Muscle of leg (tissue), 3 donors: ENCODE measurements at regions not wholly inside any gene's neighbourhood (a gene's known extent, or its start where the extent isn't known, plus 50 kb on each side); places are given as distances from the start of the nearest gene placed in this dataset.
A peak's percentile ranks its signal among the peaks of the same experiment; 100 is the strongest.

Experiments used
- DNase-seq: peaks from one replicate; pipeline ENCODE4 v3.0.0; 2013
- H3K27ac ChIP-seq: one replicate; pipeline ENCODE4 v1.5.1; 2013; ENCODE audit warnings: mild to moderate bottlenecking, low read length, control low read depth
- H3K27me3 ChIP-seq: one replicate; pipeline ENCODE4 v1.6.1; 2013; ENCODE audit warnings: low read length; ENCODE audit not compliant: control insufficient read depth, insufficient read depth
- H3K36me3 ChIP-seq: one replicate; pipeline ENCODE4 v1.6.1; 2013; ENCODE audit warnings: low read length; ENCODE audit not compliant: control insufficient read depth, insufficient read depth
- H3K4me1 ChIP-seq: one replicate; pipeline ENCODE4 v1.6.1; 2013; ENCODE audit warnings: low read length; ENCODE audit not compliant: control insufficient read depth, insufficient read depth
- H3K4me3 ChIP-seq: one replicate; pipeline ENCODE4 v1.5.1; 2013; ENCODE audit warnings: low read length, control low read depth
- H3K9me3 ChIP-seq: replicated peaks from 2 replicates; pipeline ENCODE4 v1.6.1; 2013; ENCODE audit warnings: low read depth, low read length; ENCODE audit not compliant: control insufficient read depth
- WGBS: methylation state at CpG from one replicate; pipeline ENCODE4 v1.1.5; 2013; ENCODE audit warnings: missing lambda C conversion rate; ENCODE audit not compliant: insufficient coverage; 5-methylcytosine and 5-hydroxymethylcytosine counted together

GRCh38 chr7:81533931-81534330, 235.9 kb downstream of the HGF start:
- Histone ChIP-seq H3K9me3 (no peaks in the 10 kb centered on the region), H3K4me3 (no peak overlapping the region), H3K36me3 (no peaks in the 10 kb centered on the region), H3K4me1 (no peaks in the 10 kb centered on the region), H3K27me3 (no peaks in the 10 kb centered on the region), H3K27ac (peak overlapping the region; percentile 66)
- peak; percentile 54 for DNase-seq

- no peaks in the 10 kb centered on the region for H3K27me3 ChIP-seq
- H3K36me3 ChIP-seq: no peaks in the 10 kb centered on the region
- peak; percentile 89 for DNase-seq
- H3K9me3 ChIP-seq: no peaks in the 10 kb centered on the region
- H3K4me1 ChIP-seq: no peaks in the 10 kb centered on the region
- no peak overlapping the region for H3K4me3 ChIP-seq
- peak overlapping the region; percentile 66 for H3K27ac ChIP-seq
These were observed 236.4 kb downstream of the HGF start for GRCh38 chr7:81533426-81533825.

- H3K27me3 ChIP-seq: no peaks in the 10 kb centered on the region
- H3K27ac ChIP-seq: no peak overlapping the region
- 100% methylated on average over 1 of the region's 2 CpGs for WGBS
- H3K4me3 ChIP-seq: no peak overlapping the region
- DNase-seq: no peak
- no peaks in the 10 kb centered on the region for H3K9me3 ChIP-seq
- no peaks in the 10 kb centered on the region for H3K4me1 ChIP-seq
- H3K36me3 ChIP-seq: no peaks in the 10 kb centered on the region
These were observed 240.1 kb downstream of the HGF start for GRCh38 chr7:81529785-81530184.

- Histone ChIP-seq H3K36me3 (no peaks in the 10 kb centered on the region), H3K4me1 (no peaks in the 10 kb centered on the region), H3K27me3 (no peaks in the 10 kb centered on the region), H3K9me3 (no peaks in the 10 kb centered on the region), H3K27ac (no peak overlapping the region), H3K4me3 (no peak overlapping the region)
- DNase-seq: no peak
- 80% methylated on average over 2 of the region's 2 CpGs for WGBS
These were observed 242.2 kb downstream of the HGF start for GRCh38 chr7:81527651-81528050.

- Histone ChIP-seq H3K9me3 (no peaks in the 10 kb centered on the region), H3K36me3 (no peaks in the 10 kb centered on the region), H3K4me3 (no peak overlapping the region), H3K27me3 (no peaks in the 10 kb centered on the region), H3K4me1 (no peaks in the 10 kb centered on the region), H3K27ac (no peak overlapping the region)
- DNase-seq: no peak
- no CpG with 5 or more reads among the region's 1 CpG for WGBS
These were observed 242.9 kb downstream of the HGF start for GRCh38 chr7:81526971-81527370.

GRCh38 chr7:81525841-81526240, 244.0 kb downstream of the HGF start:
- no peaks in the 10 kb centered on the region for H3K27me3 ChIP-seq
- no peak overlapping the region for H3K27ac ChIP-seq
- H3K4me1 ChIP-seq: no peaks in the 10 kb centered on the region
- H3K4me3 ChIP-seq: no peak overlapping the region
- DNase-seq: no peak
- no peaks in the 10 kb centered on the region for H3K9me3 ChIP-seq
- H3K36me3 ChIP-seq: no peaks in the 10 kb centered on the region

GRCh38 chr7:81519886-81520285, 250.0 kb downstream of the HGF start:
- Histone ChIP-seq H3K4me3 (no peak overlapping the region), H3K27ac (no peak overlapping the region), H3K4me1 (no peaks in the 10 kb centered on the region), H3K36me3 (no peaks in the 10 kb centered on the region), H3K27me3 (no peaks in the 10 kb centered on the region), H3K9me3 (no peaks in the 10 kb centered on the region)
- no CpG with 5 or more reads among the region's 1 CpG for WGBS
- DNase-seq: no peak

GRCh38 chr7:81516898-81517297, 252.9 kb downstream of the HGF start:
- H3K4me1 ChIP-seq: no peaks in the 10 kb centered on the region
- no peak overlapping the region for H3K27ac ChIP-seq
- no peak overlapping the region for H3K4me3 ChIP-seq
- no peaks in the 10 kb centered on the region for H3K36me3 ChIP-seq
- DNase-seq: no peak
- H3K27me3 ChIP-seq: no peaks in the 10 kb centered on the region
- no peaks in the 10 kb centered on the region for H3K9me3 ChIP-seq

GRCh38 chr7:81515009-81515408, 254.8 kb downstream of the HGF start:
- Histone ChIP-seq H3K9me3 (no peaks in the 10 kb centered on the region), H3K4me1 (no peaks in the 10 kb centered on the region), H3K27me3 (no peaks in the 10 kb centered on the region), H3K36me3 (no peaks in the 10 kb centered on the region), H3K27ac (peak overlapping the region; percentile 26), H3K4me3 (no peak overlapping the region)
- no CpG with 5 or more reads among the region's 1 CpG for WGBS
- DNase-seq: peak; percentile 86

- H3K4me3 ChIP-seq: no peak overlapping the region
- no peaks in the 10 kb centered on the region for H3K27me3 ChIP-seq
- no peaks in the 10 kb centered on the region for H3K4me1 ChIP-seq
- peak; percentile 28 for DNase-seq
- WGBS: no CpG with 5 or more reads among the region's 3 CpGs
- peak overlapping the region; percentile 26 for H3K27ac ChIP-seq
- H3K36me3 ChIP-seq: no peaks in the 10 kb centered on the region
- no peaks in the 10 kb centered on the region for H3K9me3 ChIP-seq
These were observed 255.3 kb downstream of the HGF start for GRCh38 chr7:81514546-81514945.

GRCh38 chr7:81510122-81510521, 259.7 kb downstream of the HGF start:
- Histone ChIP-seq H3K36me3 (no peaks in the 10 kb centered on the region), H3K9me3 (no peaks in the 10 kb centered on the region), H3K27me3 (no peaks in the 10 kb centered on the region), H3K4me1 (no peaks in the 10 kb centered on the region), H3K27ac (no peak overlapping the region), H3K4me3 (no peak overlapping the region)
- no peak for DNase-seq
- WGBS: 93% methylated on average over 8 of the region's 10 CpGs
